ENCODE measurements at regions not wholly inside any gene's neighbourhood (a gene's known extent, or its start where the extent isn't known, plus 50 kb on each side); places are given as distances from the start of the nearest gene placed in this dataset.

DNA sequence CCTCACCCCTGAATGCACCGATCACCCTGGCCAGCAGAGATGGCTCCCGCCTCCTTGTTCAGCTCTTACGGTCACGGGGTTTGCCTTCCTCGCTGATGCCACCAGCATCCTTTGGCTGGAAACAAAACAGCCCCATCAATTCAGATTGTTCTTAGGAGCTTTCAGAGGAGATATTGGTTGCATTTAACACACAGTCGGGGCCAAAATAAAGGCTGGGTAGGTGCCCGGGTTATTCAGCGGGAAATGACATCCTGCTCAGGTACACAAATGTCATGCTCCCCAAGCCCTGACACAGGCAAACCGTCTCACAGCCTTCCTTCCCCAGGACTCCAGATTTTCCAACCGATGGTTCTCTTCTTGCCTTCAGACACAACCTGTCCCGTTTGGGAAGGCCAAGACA, 62.4 kb upstream of the MEF2A start:
- Histone ChIP-seq H3K9me3 (no peaks in the 10 kb centered on the region), H3K36me3 (no peaks in the 10 kb centered on the region), H3K4me3 (no peak overlapping the region), H3K27ac (no peak overlapping the region), H3K4me1 (peaks cover 0 to 24% (median 17%) of the 10 kb centered on the region in 4 donors), H3K27me3 (no peaks in the 10 kb centered on the region)
- DNase-seq, result no peak
- 86 to 91% methylated on average over 11 of the region's 11 CpGs for WGBS, 2 donors
- TF ChIP-seq, protein P1, sequence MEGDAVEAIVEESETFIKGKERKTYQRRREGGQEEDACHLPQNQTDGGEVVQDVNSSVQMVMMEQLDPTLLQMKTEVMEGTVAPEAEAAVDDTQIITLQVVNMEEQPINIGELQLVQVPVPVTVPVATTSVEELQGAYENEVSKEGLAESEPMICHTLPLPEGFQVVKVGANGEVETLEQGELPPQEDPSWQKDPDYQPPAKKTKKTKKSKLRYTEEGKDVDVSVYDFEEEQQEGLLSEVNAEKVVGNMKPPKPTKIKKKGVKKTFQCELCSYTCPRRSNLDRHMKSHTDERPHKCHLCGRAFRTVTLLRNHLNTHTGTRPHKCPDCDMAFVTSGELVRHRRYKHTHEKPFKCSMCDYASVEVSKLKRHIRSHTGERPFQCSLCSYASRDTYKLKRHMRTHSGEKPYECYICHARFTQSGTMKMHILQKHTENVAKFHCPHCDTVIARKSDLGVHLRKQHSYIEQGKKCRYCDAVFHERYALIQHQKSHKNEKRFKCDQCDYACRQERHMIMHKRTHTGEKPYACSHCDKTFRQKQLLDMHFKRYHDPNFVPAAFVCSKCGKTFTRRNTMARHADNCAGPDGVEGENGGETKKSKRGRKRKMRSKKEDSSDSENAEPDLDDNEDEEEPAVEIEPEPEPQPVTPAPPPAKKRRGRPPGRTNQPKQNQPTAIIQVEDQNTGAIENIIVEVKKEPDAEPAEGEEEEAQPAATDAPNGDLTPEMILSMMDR (IDR thresholded peaks at IDR 0.05), result no peak
- TF ChIP-seq POLR2A (IDR thresholded peaks at IDR 0.05) (no peak), EP300 (IDR thresholded peaks at IDR 0.05) (no peak), POLR2AphosphoS5 (IDR thresholded peaks at IDR 0.05) (no peak)
- intact Hi-C loops (cut with DNase I), result no loop called here

DNA sequence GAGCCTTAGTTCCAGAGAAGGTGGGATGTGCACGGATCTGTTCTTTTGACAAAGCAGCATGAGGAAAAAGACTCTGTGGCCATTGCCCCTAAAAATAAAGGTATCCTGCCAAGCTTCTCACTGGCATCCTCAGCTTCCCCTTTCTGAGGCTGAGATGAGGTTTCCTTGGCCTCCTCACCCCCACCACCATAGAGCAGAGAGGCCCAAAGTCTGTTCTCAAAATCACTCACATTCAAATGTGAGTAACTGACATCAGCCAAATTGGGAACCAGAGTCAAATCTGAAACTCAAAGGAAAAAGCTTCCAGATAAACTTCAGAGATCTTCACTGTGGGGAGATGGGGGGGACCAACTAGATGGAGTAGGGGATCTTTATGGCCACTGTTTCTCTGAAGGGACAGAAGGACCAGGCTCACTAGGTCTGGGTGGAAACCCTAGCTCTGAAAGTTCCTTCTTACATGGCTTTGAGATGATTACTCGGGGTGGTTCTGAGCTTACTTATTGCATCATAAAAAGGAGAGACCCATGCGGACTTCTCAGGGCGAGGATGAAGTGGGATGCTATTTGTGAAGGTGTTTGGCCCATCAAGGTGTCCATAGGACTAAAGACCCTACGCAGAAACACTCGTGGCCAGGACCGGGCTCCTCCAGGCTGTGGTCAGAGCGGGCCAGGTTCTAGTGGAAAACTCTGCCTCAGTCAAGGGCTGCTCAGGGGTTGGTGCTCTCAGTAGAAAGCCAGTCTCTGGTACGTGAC, 61.5 kb upstream of the MEF2A start:
- Histone ChIP-seq H3K27ac (no peak overlapping the region), H3K36me3 (no peaks in the 10 kb centered on the region), H3K9me3 (no peaks in the 10 kb centered on the region), H3K4me3 (no peak overlapping the region), H3K4me1 (peaks cover 0 to 32% (median 17%) of the 10 kb centered on the region in 4 donors), H3K27me3 (no peaks in the 10 kb centered on the region)
- DNase-seq, result no peak
- 74 to 89% methylated on average over 9 of the region's 9 CpGs for WGBS, 2 donors
- TF ChIP-seq, protein P1 (IDR thresholded peaks at IDR 0.05), result no peak
- TF ChIP-seq POLR2AphosphoS5 (IDR thresholded peaks at IDR 0.05) (no peak), EP300 (IDR thresholded peaks at IDR 0.05) (no peak)
- intact Hi-C loops (cut with DNase I), result no loop called here

DNA sequence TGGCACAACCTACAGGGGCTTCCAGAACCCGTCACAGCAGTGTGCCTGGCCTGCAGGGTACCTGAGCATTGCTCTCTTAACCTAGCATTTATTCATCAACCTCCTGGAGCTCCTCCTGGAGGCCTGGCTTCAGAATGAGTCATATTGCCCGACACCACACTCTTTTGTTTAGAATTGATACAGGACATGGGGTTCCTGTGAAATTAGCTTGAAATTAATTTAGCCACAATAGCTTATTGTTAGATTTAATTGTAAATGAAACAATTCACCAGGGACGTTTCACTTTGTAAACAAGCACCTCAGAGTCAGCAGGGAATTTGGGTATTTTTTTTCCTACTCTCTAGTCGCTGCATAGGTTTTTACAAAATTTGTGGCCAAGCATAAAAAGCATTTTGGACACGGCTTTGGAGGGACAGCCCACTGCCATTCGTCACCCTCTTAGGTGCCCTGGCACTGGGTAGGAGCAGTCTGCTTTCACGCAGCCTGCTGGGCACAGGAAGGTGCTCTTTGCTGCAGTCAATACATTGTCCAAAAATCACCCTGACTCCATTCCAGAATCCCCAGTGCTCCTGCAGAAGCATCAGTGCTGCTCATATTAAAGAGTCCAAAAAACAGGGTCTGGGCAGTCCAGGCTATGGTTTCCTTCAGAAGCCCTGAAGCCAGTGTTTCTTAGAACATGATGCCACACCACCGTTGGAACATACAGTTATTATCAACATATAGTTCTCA, 60.8 kb upstream of the MEF2A start:
- H3K4me3 ChIP-seq, result no peak overlapping the region
- no peaks in the 10 kb centered on the region for H3K9me3 ChIP-seq
- H3K27ac ChIP-seq, result no peak overlapping the region
- no peaks in the 10 kb centered on the region for H3K36me3 ChIP-seq
- intact Hi-C loops (cut with DNase I), result no loop called here
- peaks cover 0 to 32% (median 17%) of the 10 kb centered on the region in 4 donors for H3K4me1 ChIP-seq
- DNase-seq, result no peak
- TF ChIP-seq EP300 (IDR thresholded peaks at IDR 0.05) (no peak), POLR2AphosphoS5 (IDR thresholded peaks at IDR 0.05) (no peak), POLR2A (IDR thresholded peaks at IDR 0.05) (no peak)
- TF ChIP-seq, protein P1 (IDR thresholded peaks at IDR 0.05), result no peak
- H3K27me3 ChIP-seq, result no peaks in the 10 kb centered on the region
- WGBS, 2 donors, result 68 to 72% methylated on average over 8 of the region's 8 CpGs

DNA sequence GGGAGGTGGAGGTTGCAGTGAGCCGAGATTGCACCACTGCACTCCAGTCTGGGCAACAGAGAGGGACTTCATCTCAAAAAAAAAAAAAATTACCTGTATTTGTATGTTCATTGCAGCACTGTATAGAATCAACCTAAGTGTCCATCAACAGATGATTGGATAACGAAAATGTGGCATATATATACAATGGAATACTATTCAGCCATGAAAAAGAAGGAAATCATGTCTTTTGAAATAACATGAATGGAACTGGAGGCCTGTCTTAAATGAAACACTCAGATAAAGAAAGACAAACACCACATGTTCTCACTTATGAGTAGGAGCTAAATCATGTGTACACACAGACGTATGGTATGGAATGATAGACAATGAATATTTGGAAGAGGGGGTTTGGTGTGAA, 59.4 kb upstream of the MEF2A start:
- intact Hi-C loops (cut with DNase I), result no loop called here
- DNase-seq, result no peak
- Histone ChIP-seq H3K27ac (peak overlapping the region in 3 of 4 donors; percentile 74 to 82 (median 77)), H3K4me1 (peaks cover 0 to 36% (median 22%) of the 10 kb centered on the region in 4 donors), H3K27me3 (no peaks in the 10 kb centered on the region), H3K4me3 (no peak overlapping the region), H3K36me3 (no peaks in the 10 kb centered on the region), H3K9me3 (no peaks in the 10 kb centered on the region)
- 91 to 95% methylated on average over 3 of the region's 3 CpGs for WGBS, 2 donors
- TF ChIP-seq POLR2AphosphoS5 (IDR thresholded peaks at IDR 0.05), result no peak
- TF ChIP-seq EP300 (IDR thresholded peaks at IDR 0.05), result no peak
- TF ChIP-seq POLR2A (IDR thresholded peaks at IDR 0.05), result no peak
- TF ChIP-seq, protein P1 (IDR thresholded peaks at IDR 0.05), result no peak

All from sigmoid colon (tissue), 6 donors.